ENCODE measurements at regions not wholly inside any gene's neighbourhood (a gene's known extent, or its start where the extent isn't known, plus 50 kb on each side); places are given as distances from the start of the nearest gene placed in this dataset.
"Not testable (repeated sequence)": the region's sequence is repeated elsewhere in the genome, so short reads cannot be mapped to it uniquely, and the experiment has no call there.

- no peaks in the 10 kb centered on the region for H3K36me3 ChIP-seq
- intact Hi-C loops (cut with DNase I) = no loop called here
- no peaks in the 10 kb centered on the region for H3K27me3 ChIP-seq
- TF ChIP-seq CTCF (IDR thresholded peaks at IDR 0.05) = no peak
- TF ChIP-seq EP300 (IDR thresholded peaks at IDR 0.05) = no peak
- TF ChIP-seq POLR2A (IDR thresholded peaks at IDR 0.05; ENCODE audit: low read depth) = no peak
- no peak for TF ChIP-seq POLR2AphosphoS5 (IDR thresholded peaks at IDR 0.05)
- H3K4me1 ChIP-seq = no peaks in the 10 kb centered on the region
- no peak for DNase-seq (ENCODE audit: extremely low spot score)
- H3K27ac ChIP-seq (replicated peaks in 1 of 4) = no peak overlapping the region
- H3K9me3 ChIP-seq = peaks cover 0 to 16% (median 0%) of the 10 kb centered on the region in 4 donors
- H3K4me3 ChIP-seq = no peak overlapping the region
Observed at GRCh38 chr9:74078647-74079046, 418.5 kb upstream of the RORB start.

GRCh38 chr9:74080652-74081051 lies 416.5 kb upstream of the RORB start:
- intact Hi-C loops (cut with DNase I); H3K4me1 ChIP-seq; DNase-seq (ENCODE audit: extremely low spot score); H3K27me3 ChIP-seq; H3K36me3 ChIP-seq; H3K4me3 ChIP-seq; H3K27ac ChIP-seq (replicated peaks in 1 of 4): not testable (repeated sequence)
- peaks cover 0 to 16% (median 0%) of the 10 kb centered on the region in 4 donors for H3K9me3 ChIP-seq
- 88% methylated on average over 4 of the region's 4 CpGs for WGBS

GRCh38 chr9:74083681-74084433 lies 413.3 kb upstream of the RORB start:
- H3K27ac ChIP-seq (replicated peaks in 1 of 4) = no peak overlapping the region
- H3K4me1 ChIP-seq = no peaks in the 10 kb centered on the region
- no peaks in the 10 kb centered on the region for H3K36me3 ChIP-seq
- no peak for DNase-seq (ENCODE audit: extremely low spot score)
- H3K4me3 ChIP-seq = no peak overlapping the region
- no peaks in the 10 kb centered on the region for H3K27me3 ChIP-seq
- WGBS = 97% methylated on average over 2 of the region's 2 CpGs
- peaks cover 0 to 7% (median 0%) of the 10 kb centered on the region in 4 donors for H3K9me3 ChIP-seq
- TF ChIP-seq EP300 (IDR thresholded peaks at IDR 0.05) (no peak), CTCF (IDR thresholded peaks at IDR 0.05) (no peak), POLR2A (IDR thresholded peaks at IDR 0.05; ENCODE audit: low read depth) (no peak), POLR2AphosphoS5 (IDR thresholded peaks at IDR 0.05) (no peak)
- intact Hi-C loops (cut with DNase I) = no loop called here

GRCh38 chr9:74085384-74086037 lies 411.6 kb upstream of the RORB start:
- intact Hi-C loops (cut with DNase I); H3K9me3 ChIP-seq; H3K4me1 ChIP-seq; H3K36me3 ChIP-seq; H3K4me3 ChIP-seq; H3K27me3 ChIP-seq; H3K27ac ChIP-seq (replicated peaks in 1 of 4); DNase-seq (ENCODE audit: extremely low spot score): not testable (repeated sequence)
- WGBS = 76% methylated on average over 8 of the region's 8 CpGs

GRCh38 chr9:74090921-74091320 lies 406.2 kb upstream of the RORB start:
- WGBS = 90% methylated on average over 3 of the region's 3 CpGs
- H3K9me3 ChIP-seq; H3K27ac ChIP-seq (replicated peaks in 1 of 4); DNase-seq (ENCODE audit: extremely low spot score); H3K4me1 ChIP-seq; H3K4me3 ChIP-seq; H3K36me3 ChIP-seq; H3K27me3 ChIP-seq; intact Hi-C loops (cut with DNase I): not testable (repeated sequence)

- no peak for TF ChIP-seq CTCF (IDR thresholded peaks at IDR 0.05)
- TF ChIP-seq POLR2A (IDR thresholded peaks at IDR 0.05; ENCODE audit: low read depth) = no peak
- no peak for TF ChIP-seq EP300 (IDR thresholded peaks at IDR 0.05)
- no peak for TF ChIP-seq POLR2AphosphoS5 (IDR thresholded peaks at IDR 0.05)
Observed at GRCh38 chr9:74092491-74092834, 404.7 kb upstream of the RORB start.

GRCh38 chr9:74094037-74094436 lies 403.1 kb upstream of the RORB start:
- DNase-seq (ENCODE audit: extremely low spot score); H3K36me3 ChIP-seq; H3K27ac ChIP-seq (replicated peaks in 1 of 4); intact Hi-C loops (cut with DNase I); H3K4me3 ChIP-seq; H3K9me3 ChIP-seq; H3K27me3 ChIP-seq; H3K4me1 ChIP-seq: not testable (repeated sequence)
- WGBS = 68% methylated on average over 1 of the region's 1 CpG

More at GRCh38 chr9:74092491-74092834, 404.7 kb upstream of the RORB start:
- intact Hi-C loops (cut with DNase I) = no loop called here
- no peak overlapping the region for H3K27ac ChIP-seq (replicated peaks in 1 of 4)
- H3K27me3 ChIP-seq = no peaks in the 10 kb centered on the region
- H3K4me3 ChIP-seq = no peak overlapping the region
- H3K9me3 ChIP-seq = no peaks in the 10 kb centered on the region
- 93% methylated on average over 1 of the region's 1 CpG for WGBS
- no peaks in the 10 kb centered on the region for H3K4me1 ChIP-seq
- no peak for DNase-seq (ENCODE audit: extremely low spot score)
- no peaks in the 10 kb centered on the region for H3K36me3 ChIP-seq

Data from esophagus muscularis mucosa (tissue), 4 donors.